DND-41 (cell line): ENCODE measurements at regions not wholly inside any gene's neighbourhood (a gene's known extent, or its start where the extent isn't known, plus 50 kb on each side); places are given as distances from the start of the nearest gene placed in this dataset.

Experiments used
- EZH2 ChIP-seq: IDR thresholded peaks from 3 replicates; pipeline ENCODE4 v1.6.1; 2012; ENCODE audit warnings: borderline replicate concordance, low read depth, mild to moderate bottlenecking, moderate library complexity, low read length, inconsistent platforms; ENCODE audit not compliant: severe bottlenecking
- TF ChIP-seq, protein P1 (sequence below): IDR thresholded peaks from 2 replicates; pipeline ENCODE4 v1.5.1; 2012; ENCODE audit warnings: borderline replicate concordance, low read length, moderate library complexity, mild to moderate bottlenecking; ENCODE audit not compliant: poor library complexity, severe bottlenecking; ENCODE audit errors: extremely low read depth

DNA sequence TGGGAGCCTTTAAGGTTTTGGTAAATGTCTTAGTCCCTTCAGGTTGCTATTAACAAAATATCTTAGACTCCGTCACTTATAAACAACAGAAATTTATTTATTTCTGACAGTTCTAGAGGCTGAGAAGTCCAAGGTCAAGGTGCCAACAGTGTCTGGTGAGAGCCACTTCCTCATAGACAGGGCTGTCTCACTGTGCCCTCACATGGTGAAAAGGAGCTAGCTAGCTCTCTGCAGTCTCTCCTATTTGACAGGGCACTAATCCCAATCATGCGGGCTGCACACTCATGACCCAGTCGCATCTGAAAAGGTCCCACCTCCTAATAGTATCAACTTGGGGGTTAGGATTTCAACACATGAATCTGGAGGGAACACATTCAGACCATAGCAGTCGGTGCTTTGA, 63.4 kb upstream of the KLF3 start:
- TF ChIP-seq, protein P1, sequence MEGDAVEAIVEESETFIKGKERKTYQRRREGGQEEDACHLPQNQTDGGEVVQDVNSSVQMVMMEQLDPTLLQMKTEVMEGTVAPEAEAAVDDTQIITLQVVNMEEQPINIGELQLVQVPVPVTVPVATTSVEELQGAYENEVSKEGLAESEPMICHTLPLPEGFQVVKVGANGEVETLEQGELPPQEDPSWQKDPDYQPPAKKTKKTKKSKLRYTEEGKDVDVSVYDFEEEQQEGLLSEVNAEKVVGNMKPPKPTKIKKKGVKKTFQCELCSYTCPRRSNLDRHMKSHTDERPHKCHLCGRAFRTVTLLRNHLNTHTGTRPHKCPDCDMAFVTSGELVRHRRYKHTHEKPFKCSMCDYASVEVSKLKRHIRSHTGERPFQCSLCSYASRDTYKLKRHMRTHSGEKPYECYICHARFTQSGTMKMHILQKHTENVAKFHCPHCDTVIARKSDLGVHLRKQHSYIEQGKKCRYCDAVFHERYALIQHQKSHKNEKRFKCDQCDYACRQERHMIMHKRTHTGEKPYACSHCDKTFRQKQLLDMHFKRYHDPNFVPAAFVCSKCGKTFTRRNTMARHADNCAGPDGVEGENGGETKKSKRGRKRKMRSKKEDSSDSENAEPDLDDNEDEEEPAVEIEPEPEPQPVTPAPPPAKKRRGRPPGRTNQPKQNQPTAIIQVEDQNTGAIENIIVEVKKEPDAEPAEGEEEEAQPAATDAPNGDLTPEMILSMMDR, result no peak
- TF ChIP-seq EZH2, result no peak
